ENCODE measurements at regions not wholly inside any gene's neighbourhood (a gene's known extent, or its start where the extent isn't known, plus 50 kb on each side); places are given as distances from the start of the nearest gene placed in this dataset.
A peak's percentile ranks its signal among the peaks of the same experiment; 100 is the strongest.

GRCh38 chr2:109679225-109679624 lies 65.1 kb downstream of the SOWAHC start:
- Mint-ChIP-seq H3K4me3 (no peak overlapping the region), H3K9me3 (no peaks in the 10 kb centered on the region), H3K27ac (no peak overlapping the region), H3K36me3 (ENCODE audit: low read depth) (no peaks in the 10 kb centered on the region), H3K27me3 (ENCODE audit: insufficient read depth, low read depth, poor library complexity) (peaks cover 2% of the 10 kb centered on the region), H3K4me1 (peaks cover 5% of the 10 kb centered on the region; the same call in 1 of the 3 replicates)
- H4K20me1 ChIP-seq (replicated peaks; ENCODE audit: insufficient read depth): no peaks in the 10 kb centered on the region
- no peak overlapping the region for H3K4me3 ChIP-seq
- no peaks in the 10 kb centered on the region for H3K9me2 ChIP-seq (ENCODE audit: insufficient read depth)
- no peak overlapping the region for H3K4me2 ChIP-seq
- H3F3A ChIP-seq (replicated peaks; ENCODE audit: low read depth): no peaks in the 10 kb centered on the region
- DNase-seq (ENCODE audit: low spot score) (no peak), ATAC-seq (no peak)
- H2AFZ ChIP-seq: no peak overlapping the region
- no peaks in the 10 kb centered on the region for H3K4me1 ChIP-seq (ENCODE audit: insufficient read depth)
- H3K36me3 ChIP-seq (ENCODE audit: insufficient read depth): no peaks in the 10 kb centered on the region
- TF ChIP-seq STAT1 (IDR thresholded peaks at IDR 0.05; ENCODE audit: unreplicated experiment): no peak
- no peak for TF ChIP-seq JUNB (IDR thresholded peaks at IDR 0.05; ENCODE audit: unreplicated experiment)
- TF ChIP-seq NANOG (IDR thresholded peaks at IDR 0.05; ENCODE audit: borderline replicate concordance): no peak
- no peak for TF ChIP-seq REST (IDR thresholded peaks at IDR 0.05; ENCODE audit: unreplicated experiment)
- TF ChIP-seq ZNF331 (CRISPR knock-in tag; IDR thresholded peaks at IDR 0.05; ENCODE audit: low read depth): no peak
- H3K27me3 ChIP-seq (ENCODE audit: insufficient read depth): no peaks in the 10 kb centered on the region
- H3K79me2 ChIP-seq (replicated peaks; ENCODE audit: insufficient read depth): no peaks in the 10 kb centered on the region
- H3K27ac ChIP-seq (ENCODE audit: low read depth): no peak overlapping the region

- no peaks in the 10 kb centered on the region for H3K27me3 ChIP-seq (ENCODE audit: insufficient read depth)
- H3K27ac Mint-ChIP-seq: no peak overlapping the region
- DNase-seq (ENCODE audit: low spot score) (peak; percentile 24), ATAC-seq (no peak)
- H3K36me3 ChIP-seq (ENCODE audit: insufficient read depth): no peaks in the 10 kb centered on the region
- H2AFZ ChIP-seq: no peak overlapping the region
- no peaks in the 10 kb centered on the region for H3K36me3 Mint-ChIP-seq (ENCODE audit: low read depth)
- no peak overlapping the region for H3K27ac ChIP-seq (ENCODE audit: low read depth)
- no peaks in the 10 kb centered on the region for H3F3A ChIP-seq (replicated peaks; ENCODE audit: low read depth)
- no peaks in the 10 kb centered on the region for H3K9me2 ChIP-seq (ENCODE audit: insufficient read depth)
- no peaks in the 10 kb centered on the region for H3K4me1 ChIP-seq (ENCODE audit: insufficient read depth)
- peaks cover 5% of the 10 kb centered on the region; the same call in 1 of the 3 replicates for H3K4me1 Mint-ChIP-seq
- no peaks in the 10 kb centered on the region for H3K79me2 ChIP-seq (replicated peaks; ENCODE audit: insufficient read depth)
- H3K9me3 Mint-ChIP-seq: no peaks in the 10 kb centered on the region
- H4K20me1 ChIP-seq (replicated peaks; ENCODE audit: insufficient read depth): no peaks in the 10 kb centered on the region
- no peak overlapping the region for H3K4me3 ChIP-seq
- no peak overlapping the region for H3K4me3 Mint-ChIP-seq
- H3K4me2 ChIP-seq: no peak overlapping the region
- H3K27me3 Mint-ChIP-seq (ENCODE audit: insufficient read depth, low read depth, poor library complexity): peaks cover 2% of the 10 kb centered on the region
- TF ChIP-seq ZNF331 (CRISPR knock-in tag; IDR thresholded peaks at IDR 0.05; ENCODE audit: low read depth): no peak
- no peak for TF ChIP-seq JUNB (IDR thresholded peaks at IDR 0.05; ENCODE audit: unreplicated experiment)
- no peak for TF ChIP-seq REST (IDR thresholded peaks at IDR 0.05; ENCODE audit: unreplicated experiment)
- no peak for TF ChIP-seq EZH2 (IDR thresholded peaks at IDR 0.05; ENCODE audit: low read depth, unreplicated experiment)
- no peak for TF ChIP-seq NANOG (IDR thresholded peaks at IDR 0.05; ENCODE audit: borderline replicate concordance)
- no peak for TF ChIP-seq ZNF114 (CRISPR knock-in tag; IDR thresholded peaks at IDR 0.05)
- no peak for TF ChIP-seq STAT1 (IDR thresholded peaks at IDR 0.05; ENCODE audit: unreplicated experiment)
- TF ChIP-seq ETS1 (IDR thresholded peaks at IDR 0.05): no peak
These were observed 65.5 kb downstream of the SOWAHC start for GRCh38 chr2:109679626-109680025.
